ENCODE measurements at regions not wholly inside any gene's neighbourhood (a gene's known extent, or its start where the extent isn't known, plus 50 kb on each side); places are given as distances from the start of the nearest gene placed in this dataset.
"Not testable (repeated sequence)": the region's sequence is repeated elsewhere in the genome, so short reads cannot be mapped to it uniquely, and the experiment has no call there.

- DNase-seq: peak; percentile 85
Observed at GRCh38 chr2:146734042-146734820, 1110.6 kb upstream of the ACVR2A start.

DNA sequence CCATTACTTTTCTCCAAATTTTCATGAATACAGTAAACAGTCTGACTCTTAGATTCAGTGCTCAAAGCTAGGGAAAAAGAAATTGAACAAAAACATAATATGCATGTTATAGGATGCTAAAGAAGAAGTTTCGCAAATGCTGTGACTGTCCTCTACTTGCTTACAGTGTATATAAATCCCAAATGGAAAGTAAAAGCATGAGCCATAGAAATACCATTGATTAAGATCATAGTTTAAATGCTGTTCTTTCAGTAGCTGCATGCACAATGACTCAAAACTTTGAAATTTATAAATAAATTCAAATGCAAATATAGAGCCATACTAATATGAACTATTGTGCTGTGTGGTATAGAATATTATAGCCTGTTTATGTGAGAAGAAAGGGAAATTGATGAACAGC, 1113.9 kb upstream of the ACVR2A start:
- no peak for DNase-seq

DNA sequence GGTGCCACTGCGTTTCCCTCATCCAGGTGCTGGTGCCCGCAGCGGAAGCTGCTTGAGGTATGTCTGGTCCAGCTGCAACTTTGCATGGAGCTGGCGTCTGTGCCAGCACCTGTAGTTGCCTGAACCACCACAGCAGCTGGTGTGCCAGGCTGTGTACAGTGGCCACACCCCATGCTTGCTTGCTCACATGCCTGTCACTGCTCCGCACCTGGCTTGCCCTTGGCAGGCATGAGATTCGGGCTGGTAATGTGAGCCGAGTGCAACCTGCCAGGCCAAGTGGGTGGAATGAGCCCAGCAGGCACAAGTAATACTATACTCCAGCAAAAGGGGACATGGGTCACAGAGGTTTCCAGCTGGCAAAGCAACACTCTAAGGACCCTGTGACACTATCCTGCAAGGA, 1123.3 kb upstream of the ACVR2A start:
- no peak for DNase-seq

- no peak for DNase-seq
Observed at GRCh38 chr2:146720170-146720569, 1124.7 kb upstream of the ACVR2A start.

DNA sequence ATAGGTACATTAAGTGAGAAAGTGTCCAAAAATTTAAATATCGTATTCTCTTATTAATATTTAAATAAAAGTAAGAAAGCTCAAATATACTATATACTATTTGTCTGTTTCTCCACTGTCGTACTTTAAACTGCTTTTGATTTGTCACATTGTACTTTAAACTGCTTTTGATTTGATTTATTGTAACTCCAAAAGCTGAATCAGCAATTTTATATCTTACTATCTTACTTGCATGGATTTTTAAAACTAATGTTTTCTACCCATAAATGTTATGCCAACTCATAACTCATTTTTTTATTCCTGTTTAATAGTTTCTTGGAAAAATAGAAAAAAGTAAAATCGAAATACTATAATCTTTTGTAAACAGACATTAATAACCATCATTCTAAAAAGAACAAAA, 1128.2 kb upstream of the ACVR2A start:
- no peak for DNase-seq

DNA sequence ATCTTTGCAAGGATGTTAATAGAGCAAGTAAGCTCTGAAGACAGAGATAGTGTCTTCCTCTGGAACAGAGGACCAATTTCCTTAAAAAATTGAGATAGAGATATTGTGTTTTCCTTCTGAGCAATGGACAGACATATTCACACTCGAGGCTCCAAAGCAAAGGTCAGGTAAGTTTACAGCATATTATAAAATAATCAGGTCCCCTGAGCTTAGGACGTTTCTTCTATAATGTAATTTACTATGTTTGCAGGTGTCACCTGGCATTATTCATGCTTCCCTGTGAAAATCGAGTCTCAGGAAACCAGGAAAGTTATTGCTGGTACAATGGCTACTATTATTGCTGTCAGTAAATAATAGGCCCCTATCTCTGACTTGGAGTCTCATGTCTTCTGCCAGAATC, 1135.8 kb upstream of the ACVR2A start:
- no peak for DNase-seq

DNA sequence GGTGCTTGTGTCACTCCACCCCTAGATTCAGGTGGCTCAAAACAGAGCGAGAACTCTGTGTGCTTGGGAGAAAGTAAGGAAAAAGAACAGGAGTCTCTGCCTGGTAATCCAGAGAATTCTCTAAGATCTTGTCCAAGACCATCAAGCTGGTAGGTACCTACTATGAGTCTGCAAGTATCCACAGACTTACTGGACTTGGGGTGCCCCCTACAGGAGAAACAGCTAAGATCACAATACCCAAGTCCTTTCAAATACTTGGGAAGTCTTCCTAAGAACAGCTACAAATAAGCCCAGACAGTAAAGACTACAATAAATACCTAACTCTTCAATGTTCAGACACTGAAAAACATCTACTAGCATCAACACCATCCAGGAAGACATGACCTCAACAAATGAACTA, 1143.6 kb upstream of the ACVR2A start:
- peak; percentile 57 for DNase-seq

- DNase-seq: no peak
Observed at GRCh38 chr2:146697307-146697706, 1147.5 kb upstream of the ACVR2A start.

DNA sequence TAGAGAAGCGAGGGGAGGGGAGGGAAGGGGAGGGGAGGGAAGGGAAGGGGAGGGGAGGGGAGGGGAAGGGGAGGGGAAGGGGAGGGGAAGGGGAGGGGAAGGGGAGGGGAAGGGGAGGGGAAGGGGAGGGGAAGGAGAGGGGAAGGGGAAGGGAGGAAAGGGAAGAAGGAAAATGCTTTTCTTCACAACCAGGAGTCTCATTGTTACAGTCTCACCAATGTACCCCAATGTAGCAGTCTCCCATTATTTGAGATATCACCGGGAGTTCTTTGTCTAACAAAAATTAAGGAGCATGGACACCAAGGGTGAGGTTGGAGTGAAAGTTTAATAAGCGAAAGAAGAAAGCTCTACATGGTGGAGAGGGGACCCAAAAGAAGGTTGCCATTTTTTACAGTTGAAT, 1148.0 kb upstream of the ACVR2A start:
- not testable (repeated sequence) for DNase-seq

DNA sequence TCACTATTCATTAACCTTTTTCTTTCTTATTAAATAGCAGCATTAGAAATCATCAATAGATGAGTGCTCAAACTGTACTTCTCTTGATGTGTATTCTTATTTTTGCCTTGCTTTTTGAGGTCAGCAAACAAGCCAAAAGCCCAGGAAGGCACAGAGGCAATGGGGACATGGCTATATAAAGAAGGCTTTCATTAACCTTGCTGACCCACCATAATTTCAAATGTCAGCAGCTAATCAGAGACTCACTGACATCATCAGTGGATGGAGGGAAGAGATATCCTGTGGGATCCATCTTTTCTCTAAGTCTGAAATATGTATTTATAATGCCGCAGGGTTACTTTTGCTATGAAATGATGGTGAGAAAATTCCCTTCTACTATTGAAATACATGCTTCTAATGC, 1162.8 kb upstream of the ACVR2A start:
- DNase-seq: no peak

DNA sequence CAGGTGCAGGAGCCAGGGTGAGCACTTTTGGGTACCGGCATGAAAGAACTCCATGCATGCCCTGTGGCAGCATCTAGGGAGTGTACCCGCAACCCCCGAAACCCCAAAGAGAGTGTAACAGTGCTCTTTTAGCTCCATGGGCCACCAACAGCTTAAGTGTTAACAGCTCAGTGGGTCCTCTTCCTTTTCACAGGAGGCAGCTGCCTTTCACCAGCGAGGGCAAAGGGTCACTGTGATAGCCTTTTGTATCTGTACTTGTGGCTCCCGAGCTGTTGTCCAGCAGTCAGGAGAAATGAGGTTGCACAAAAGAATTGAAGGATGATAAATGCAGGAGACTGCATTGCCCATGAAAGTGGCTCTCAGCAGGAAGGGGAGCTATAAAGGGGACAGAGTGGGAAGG, 1166.3 kb upstream of the ACVR2A start:
- DNase-seq: no peak

- DNase-seq: peak; percentile 38
Observed at GRCh38 chr2:146677280-146677679, 1167.5 kb upstream of the ACVR2A start.

- DNase-seq: no peak
Observed at GRCh38 chr2:146669735-146670134, 1175.1 kb upstream of the ACVR2A start.

DNA sequence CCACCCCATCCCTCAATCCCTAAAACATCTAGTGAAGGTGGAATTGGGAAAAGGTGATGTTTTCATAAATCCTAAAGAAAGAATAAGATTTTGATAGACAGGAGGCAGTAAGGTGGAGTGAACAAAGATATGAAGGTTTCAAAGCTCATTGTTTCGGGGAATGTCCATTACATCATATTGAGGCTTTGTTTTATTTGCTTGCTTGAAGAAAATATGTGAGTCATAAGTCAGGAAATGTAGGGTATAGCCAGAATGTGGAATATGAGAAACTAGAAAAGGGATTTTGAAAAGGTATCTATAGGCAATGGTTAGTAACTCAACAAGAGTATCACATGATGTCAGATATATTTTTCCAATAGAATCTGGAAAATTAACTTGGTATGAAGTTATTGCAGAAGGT, 1178.5 kb upstream of the ACVR2A start:
- DNase-seq: no peak

DNA sequence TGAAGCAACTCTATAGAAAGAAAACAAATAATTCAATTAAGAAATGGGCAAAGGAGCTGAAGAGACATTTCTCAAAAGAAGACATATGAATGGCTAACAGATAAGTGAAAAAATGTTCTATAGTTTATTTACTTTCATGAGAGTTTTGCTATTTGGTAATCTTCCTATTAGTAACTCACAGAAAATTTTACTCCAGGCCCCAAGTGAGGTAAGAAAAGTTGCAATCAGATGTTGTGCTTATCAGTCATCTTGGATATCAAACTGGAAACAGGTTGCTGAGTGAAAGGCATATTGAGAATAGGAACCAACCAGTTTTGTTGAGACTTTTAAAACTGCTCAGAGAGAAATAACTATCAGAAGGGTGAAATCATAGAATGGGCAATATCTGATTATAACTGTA, 1179.0 kb upstream of the ACVR2A start:
- DNase-seq: no peak

- DNase-seq: peak; percentile 72
Observed at GRCh38 chr2:146661473-146662096, 1183.2 kb upstream of the ACVR2A start.

GRCh38 chr2:146659976-146660375, 1184.9 kb upstream of the ACVR2A start:
- DNase-seq: no peak

- no peak for DNase-seq
Observed at GRCh38 chr2:146652311-146652710, 1192.5 kb upstream of the ACVR2A start.

DNA sequence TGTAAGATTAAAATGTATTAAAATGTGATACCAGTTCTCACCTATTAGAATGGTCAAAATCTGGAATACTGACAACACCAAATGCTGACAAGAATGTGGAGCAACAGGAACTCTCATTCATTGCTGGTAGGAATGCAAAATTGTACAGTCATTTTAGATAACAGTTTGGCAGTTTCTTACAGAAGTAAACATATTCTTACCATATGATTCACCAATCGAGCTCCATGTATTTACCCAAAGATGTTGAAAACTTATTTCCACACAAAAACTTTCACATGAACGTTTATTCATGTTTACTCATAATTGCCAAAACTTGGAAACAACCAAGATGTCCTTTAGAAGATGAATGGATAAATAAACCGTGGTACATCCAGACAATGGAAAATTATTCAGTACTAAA, 1193.5 kb upstream of the ACVR2A start:
- no peak for DNase-seq

DNA sequence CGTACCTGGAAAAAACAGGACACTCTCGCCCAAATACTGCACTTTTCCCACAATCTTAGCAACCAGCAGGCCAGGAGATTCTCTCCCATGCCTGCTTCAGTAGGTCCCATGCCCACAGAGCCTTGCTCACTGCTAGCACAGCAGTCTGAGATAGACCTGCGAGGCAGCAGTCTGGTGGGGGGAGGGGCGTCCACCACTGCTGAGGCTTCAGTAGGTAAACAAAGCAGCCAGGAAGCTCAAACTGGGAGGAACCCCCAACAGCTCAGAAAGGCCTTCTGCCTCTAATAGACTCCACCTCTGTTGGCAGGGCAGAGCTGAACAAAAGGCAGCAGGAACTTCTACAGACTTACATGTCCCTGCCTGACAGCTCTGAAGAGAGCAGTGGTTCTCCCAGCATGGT, 1202.8 kb upstream of the ACVR2A start:
- no peak for DNase-seq

DNA sequence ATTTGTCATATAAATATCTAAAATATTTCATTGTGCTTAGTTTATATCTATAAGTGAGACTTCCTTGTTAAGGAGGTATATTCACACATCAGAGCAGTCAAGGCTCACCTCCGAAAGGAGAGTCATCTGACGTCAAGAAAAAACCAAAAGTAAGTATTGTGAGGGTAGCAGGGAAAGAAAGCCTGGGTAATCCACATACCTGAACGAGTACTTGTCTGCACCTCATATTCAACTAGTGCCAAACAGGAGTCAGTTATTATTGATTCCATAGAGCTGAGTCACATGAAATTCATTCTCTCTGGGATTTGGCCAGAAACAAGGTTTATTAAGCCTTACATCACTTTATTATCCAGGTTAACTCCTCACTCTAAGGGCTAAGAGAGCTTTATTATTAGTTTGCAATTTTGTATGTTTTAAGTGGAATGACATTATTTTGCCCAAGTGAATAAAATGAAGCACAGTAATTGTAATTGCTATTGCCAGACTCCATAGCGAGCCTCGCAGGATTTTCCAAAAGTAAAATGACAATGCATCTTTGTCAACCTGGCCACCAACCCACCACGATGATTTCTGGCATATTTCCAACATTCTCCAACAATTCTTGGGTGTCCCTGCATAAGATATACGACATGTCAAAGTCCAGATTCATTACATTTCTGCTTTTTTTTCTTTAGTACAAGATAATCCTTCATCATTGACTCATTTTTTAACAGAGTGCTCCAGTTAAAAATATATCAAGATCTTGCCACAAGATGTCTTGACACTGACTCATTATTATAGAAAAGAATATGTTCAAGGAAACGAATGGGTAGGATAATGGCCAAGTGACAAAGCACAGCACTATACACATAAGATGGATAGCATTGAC, 1210.4 kb upstream of the ACVR2A start:
- DNase-seq: no peak

- no peak for DNase-seq
Observed at GRCh38 chr2:146633159-146633558, 1211.7 kb upstream of the ACVR2A start.

DNA sequence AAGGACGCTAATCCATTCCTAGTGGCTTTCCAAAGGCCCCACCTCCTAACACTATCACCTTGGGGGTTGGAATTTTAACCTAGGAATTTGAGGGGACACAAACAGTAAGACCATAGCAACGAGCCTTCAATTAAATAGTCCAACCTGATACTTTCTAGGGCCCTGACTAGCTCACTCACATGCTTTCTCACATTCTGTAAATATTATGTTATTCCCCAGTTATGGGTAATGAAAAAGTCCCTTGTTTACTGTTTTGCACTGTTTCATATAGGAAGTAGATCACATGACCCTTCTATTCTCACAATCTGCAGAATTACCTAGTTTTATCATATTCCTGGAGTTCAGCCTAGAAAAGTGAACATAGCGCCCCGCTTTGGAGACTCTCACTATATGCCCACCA, 1212.1 kb upstream of the ACVR2A start:
- no peak for DNase-seq

All from NCI-H82 (cell line).